HL-60/S4 (cell line): ENCODE measurements at regions not wholly inside any gene's neighbourhood (a gene's known extent, or its start where the extent isn't known, plus 50 kb on each side); places are given as distances from the start of the nearest gene placed in this dataset.
"Not testable (repeated sequence)": the region's sequence is repeated elsewhere in the genome, so short reads cannot be mapped to it uniquely, and the experiment has no call there.

Experiments
- in situ Hi-C: fragments of 300-500 bp; cut with MboI; formaldehyde crosslinking; loops from 2 replicates; pipeline ENCODE4 v1.14.3; 2022; ENCODE audit warnings: low sequenced_read_pairs

DNA sequence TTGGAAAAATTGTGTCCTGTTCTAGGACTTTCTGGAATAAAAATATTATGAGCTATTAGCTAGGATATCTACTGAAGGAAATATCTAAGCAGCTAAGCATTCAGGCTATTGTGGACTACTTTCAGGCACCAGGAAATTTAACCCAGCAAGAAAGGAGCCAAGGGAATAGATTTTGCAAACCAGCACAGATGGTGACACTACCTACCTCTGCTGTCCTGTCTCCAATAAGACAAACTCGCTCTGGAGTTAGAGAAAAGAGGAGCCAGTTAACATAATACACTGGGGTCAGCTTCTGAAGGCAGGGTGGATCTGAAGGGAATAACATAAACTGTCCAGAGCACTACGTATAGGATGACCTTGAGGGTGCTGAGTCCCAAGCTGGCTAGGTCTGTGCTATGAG lies 223.7 kb upstream of the PRSS58 start:
- in situ Hi-C loops = no loop called here

GRCh38 chr7:142478479-142479220 lies 220.8 kb upstream of the PRSS58 start:
- in situ Hi-C loops = no loop called here

DNA sequence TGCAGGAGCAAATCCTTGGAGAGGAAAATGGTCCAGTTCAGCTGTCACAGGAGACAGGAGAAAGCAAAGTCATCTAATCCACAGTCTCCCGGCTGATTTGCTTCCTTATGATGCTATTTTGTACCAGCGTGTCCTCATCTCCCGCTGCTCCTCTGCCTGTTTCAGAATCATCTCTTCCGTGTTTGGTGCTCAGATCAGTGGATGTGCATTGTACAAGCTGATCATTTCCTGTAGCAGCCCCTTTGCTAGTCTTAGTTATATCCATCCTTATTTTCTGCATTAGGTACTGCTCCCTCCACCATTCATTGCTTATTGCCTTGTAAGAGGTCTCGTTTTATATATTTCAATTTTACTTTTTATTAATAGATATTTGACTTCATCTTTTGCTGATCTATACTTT lies 219.9 kb upstream of the PRSS58 start:
- in situ Hi-C loops = not testable (repeated sequence)

- in situ Hi-C loops = no loop called here
These were observed 219.3 kb upstream of the PRSS58 start for GRCh38 chr7:142477079-142477651.

- in situ Hi-C loops = no loop called here
These were observed 218.2 kb upstream of the PRSS58 start for GRCh38 chr7:142476077-142476476.

DNA sequence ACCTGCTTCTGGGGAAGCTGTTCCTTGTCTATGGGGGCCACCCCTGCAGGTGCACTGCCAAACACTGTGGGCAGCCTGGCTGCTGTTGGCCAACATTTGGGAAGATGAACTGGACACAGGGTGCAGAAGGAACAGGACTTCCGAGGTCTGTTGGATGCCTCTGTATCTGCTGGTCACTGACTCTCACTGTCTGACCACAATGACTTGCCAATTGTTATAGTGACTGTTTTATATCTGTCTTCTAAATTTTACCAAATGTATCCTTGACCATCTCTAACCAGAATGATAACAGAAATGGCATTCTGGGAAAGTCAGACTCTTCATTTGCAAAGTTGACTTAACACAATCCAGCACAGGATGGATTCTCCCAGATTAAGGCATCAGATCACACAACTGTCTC lies 214.0 kb upstream of the PRSS58 start:
- in situ Hi-C loops = no loop called here

DNA sequence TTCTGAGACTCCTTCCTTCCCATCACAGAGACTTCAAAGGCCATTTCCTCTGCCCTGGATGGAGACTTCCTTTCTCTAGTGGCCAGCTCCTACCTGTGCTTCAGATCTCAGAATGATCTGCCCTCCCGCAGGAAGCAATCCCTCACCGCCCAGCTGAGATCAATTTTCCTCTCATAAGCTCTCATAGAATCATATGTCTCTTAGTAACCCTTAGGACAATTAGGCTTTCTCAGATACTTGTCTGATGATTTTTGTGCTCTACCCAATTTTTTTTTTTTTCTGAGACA lies 212.6 kb upstream of the PRSS58 start:
- in situ Hi-C loops = no loop called here

DNA sequence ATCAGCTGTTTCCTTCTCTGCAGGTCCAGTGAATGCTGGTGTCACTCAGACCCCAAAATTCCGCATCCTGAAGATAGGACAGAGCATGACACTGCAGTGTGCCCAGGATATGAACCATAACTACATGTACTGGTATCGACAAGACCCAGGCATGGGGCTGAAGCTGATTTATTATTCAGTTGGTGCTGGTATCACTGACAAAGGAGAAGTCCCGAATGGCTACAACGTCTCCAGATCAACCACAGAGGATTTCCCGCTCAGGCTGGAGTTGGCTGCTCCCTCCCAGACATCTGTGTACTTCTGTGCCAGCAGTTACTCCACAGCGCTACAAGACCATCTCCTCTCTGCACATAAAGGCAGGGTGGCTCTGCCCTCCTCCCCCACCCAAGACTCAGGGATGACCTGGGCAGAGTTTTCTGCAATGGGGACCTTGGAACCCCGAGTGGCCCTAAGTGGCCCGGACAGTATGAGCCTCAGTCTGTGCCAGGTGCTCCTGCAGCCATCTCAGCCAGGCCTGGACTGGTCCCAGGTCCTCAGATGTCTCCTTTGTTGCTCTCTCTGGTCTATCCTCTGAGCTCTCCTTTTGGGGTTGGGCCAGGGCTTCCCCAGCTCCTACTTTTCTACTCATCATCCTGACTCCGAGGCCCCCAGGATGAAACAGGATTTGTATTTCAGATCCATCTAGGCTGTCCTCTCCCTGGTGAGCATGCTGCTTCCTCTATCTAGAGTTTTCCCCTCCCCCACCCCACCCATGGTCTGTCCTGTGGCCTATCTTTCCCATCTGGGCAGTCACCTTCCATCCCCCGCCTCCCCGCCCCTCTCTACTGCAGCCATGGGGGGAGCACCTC lies 212.1 kb upstream of the PRSS58 start:
- in situ Hi-C loops = no loop called here

DNA sequence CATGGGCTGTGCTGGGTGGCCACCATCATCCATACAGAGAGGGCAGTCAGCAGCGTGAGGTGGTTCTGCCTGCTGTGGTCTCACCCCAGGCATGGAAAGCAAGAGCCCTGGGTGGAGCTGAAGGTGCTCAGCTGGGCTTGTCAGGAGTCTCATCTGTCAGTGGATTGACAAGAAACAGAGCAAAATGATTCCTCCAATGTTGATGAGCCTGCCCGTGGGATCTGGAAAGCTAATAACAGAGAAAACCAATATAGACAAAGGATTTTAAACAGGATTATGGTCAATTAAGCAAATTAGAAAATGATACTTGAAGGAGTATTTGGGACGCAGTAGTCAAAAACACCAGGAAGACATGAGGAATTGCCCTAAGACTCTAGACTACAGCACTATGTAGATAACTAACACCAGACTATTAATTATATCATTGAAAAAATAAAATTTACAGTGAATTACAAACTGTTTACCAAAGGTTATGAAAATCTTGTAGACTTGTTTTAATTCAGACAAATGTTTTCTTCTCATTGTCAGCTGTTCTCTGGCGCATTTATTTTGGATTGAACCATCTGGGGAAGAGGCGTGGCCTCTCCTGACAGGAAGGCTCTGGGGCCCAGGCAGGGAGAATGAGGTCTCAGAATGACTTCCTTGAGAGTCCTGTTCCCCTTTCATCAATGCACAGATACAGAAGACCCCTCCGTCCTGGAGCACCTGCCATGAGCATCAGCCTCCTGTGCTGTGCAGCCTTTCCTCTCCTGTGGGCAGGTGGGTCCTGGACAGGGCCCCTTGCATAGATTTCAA lies 211.2 kb upstream of the PRSS58 start:
- in situ Hi-C loops = no loop called here

GRCh38 chr7:142467056-142467655 lies 209.3 kb upstream of the PRSS58 start:
- in situ Hi-C loops = not testable (repeated sequence)

DNA sequence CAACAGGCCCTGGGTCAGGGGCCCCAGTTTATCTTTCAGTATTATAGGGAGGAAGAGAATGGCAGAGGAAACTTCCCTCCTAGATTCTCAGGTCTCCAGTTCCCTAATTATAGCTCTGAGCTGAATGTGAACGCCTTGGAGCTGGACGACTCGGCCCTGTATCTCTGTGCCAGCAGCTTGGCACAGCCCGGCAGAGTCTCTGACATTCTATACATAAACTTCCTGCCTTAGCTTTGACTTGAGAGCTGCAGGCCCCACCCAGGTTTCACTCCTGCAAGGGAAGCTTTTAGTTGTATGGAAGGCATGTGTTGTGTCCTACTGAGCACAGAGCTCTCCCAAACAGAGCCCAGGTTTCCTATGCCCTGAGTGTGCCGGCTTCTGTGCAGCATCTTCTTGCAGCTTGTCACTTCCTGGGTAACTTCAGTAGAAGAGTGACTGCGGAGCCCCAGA lies 205.6 kb upstream of the PRSS58 start:
- in situ Hi-C loops = no loop called here

GRCh38 chr7:142461437-142461836 lies 203.6 kb upstream of the PRSS58 start:
- in situ Hi-C loops = no loop called here

DNA sequence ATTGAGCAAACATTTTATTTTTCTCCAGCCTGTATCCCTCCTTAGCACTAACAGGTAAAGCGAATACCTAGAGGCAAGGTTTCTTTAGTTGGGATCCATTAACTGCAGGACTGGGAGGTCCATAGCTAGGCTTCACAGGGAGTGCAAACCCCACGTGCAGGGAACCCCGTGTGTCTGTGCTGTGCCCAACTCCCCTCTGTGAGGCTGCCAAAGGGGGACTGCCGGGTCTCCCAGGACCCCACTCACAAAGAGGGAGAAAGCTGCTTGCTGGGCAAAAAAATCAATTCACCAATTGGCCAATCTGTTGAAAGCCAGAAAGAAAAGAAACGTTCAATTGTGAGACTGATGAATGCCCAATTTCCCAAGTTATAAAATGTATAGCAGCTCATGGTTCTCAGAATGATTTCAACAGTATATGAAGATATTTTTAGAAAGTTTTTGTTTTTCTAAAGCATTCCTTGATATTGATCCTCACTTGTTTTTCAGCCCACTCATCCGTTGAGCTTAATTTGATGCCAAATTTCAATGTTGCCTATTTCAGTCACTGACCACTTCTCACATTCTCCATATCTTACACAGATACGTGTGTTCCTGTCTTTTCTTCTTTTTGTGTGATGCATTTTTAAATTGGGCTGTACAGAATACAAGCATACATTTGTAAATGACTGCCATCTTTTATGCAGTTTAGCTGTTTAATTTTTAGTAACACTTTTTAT lies 202.7 kb upstream of the PRSS58 start:
- in situ Hi-C loops = no loop called here

DNA sequence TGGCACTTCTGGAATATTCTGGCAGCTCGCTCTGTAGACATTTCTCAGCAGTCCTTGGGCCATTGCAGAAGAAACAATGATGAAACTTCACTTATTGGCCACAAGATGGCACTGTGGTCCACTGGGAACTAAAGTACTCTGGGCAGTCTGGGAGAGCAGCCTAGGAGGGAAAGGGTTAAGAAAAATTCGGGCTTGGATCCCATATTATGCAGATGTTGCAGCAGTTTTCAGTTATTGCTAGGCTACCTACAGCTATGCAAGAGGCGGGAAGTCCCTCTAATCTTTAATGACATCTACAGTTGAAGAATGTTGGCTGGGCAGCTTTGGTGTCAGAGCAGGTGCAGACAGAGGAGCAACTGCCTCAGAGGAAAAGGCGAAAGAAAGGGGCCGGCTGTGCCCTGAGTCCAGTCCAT lies 201.7 kb upstream of the PRSS58 start:
- in situ Hi-C loops = no loop called here

DNA sequence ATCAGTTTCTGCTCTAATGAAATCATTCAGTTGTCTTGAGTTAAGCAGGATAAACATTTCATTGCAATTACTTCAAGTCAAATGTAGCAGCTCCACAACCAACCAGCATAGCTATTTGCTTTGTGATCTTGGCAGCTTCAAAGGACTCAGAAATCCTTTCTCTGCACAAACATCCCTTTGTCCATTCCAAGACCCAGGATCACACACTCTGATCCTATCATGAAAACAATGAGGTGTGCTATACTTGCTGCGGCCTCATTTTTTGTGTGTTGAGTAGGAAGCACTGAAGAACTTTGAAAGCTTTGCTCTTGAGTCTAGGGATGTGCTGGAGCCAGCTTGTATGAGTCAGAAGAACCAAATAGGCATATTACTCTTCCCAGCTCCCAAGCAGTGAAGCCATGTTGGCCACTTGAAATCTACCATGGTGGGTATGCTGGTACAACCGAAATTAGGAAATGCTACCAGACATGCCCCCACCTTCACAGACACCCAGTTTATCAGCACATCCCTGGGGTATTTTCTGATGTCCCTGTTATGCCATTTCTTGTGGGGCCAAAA lies 199.4 kb upstream of the PRSS58 start:
- in situ Hi-C loops = no loop called here

GRCh38 chr7:142455392-142455791 lies 197.5 kb upstream of the PRSS58 start:
- in situ Hi-C loops = no loop called here

DNA sequence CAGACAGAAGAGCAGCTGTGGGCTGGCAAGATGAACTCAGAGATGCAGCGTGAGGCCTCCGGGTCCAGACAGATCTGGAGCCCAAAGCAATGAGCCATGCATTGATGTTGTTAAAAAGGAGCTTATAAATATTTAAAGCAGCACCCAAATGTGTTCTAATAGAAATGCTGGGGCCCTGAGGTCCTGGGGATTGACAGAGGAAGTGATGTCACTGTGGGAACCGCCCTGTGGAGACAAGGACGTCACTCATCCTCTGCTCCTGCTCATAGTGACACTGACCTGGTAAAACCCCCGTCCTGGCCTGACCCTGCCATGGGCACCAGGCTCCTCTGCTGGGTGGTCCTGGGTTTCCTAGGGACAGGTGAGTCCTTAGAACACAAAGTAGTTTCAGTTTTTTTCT lies 197.0 kb upstream of the PRSS58 start:
- in situ Hi-C loops = no loop called here

DNA sequence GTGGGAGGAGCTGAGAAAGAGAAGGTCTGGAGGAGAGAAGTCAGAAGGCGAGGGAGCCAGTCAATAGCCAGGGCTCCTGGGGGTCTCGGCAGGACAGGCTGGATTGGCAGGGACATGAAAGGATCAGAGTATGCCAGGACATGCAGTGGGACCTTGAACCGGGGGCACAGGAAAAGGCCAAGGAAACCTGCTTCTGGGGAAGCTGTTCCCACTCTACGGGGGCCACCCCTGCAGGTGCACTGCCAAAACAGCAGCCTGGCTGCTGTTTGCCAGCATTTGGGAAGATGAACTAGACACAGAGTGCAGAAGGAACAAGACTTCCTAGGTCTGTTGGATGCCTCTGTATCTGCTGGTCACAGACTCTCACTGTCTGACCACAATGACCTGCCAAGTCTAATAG lies 194.9 kb upstream of the PRSS58 start:
- in situ Hi-C loops = no loop called here

DNA sequence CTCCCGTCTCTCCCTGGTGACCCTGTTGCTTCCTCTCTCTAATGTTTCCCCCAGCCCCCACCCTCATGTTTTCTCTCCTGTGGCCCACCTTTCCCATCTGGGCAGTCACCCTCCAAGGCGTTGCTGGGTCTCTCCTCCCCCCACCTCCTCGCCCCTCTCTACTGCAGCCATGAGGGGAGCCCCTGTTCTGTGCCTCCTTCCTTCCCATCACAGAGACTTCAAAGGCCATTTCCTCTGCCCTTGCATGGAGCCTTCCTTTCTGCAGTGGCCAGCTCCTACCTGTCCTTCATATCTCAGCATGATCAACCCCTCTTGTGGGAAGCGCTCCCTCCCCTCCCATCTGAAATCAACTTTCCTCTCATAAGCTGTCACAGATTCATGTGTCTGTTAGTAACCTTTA lies 194.0 kb upstream of the PRSS58 start:
- in situ Hi-C loops = no loop called here

DNA sequence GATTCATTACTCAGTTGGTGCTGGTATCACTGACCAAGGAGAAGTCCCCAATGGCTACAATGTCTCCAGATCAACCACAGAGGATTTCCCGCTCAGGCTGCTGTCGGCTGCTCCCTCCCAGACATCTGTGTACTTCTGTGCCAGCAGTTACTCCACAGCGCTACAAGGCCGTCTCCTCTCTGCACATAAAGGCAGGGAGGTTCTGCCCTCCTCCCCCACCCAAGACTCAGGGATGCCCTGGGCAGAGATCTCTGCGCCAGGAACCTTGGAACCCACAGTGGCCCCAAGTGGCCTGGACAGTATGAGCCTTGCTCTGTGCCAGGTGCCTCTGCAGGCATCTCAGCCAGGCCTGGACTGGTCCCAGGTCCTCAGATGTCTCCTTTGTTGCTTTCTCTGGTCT lies 193.4 kb upstream of the PRSS58 start:
- in situ Hi-C loops = no loop called here
